ENCODE measurements at regions not wholly inside any gene's neighbourhood (a gene's known extent, or its start where the extent isn't known, plus 50 kb on each side); places are given as distances from the start of the nearest gene placed in this dataset.

GRCh38 chr2:217724471-217724870, 278.3 kb downstream of the TNS1 start:
- peaks cover 3% of the 10 kb centered on the region for H3K36me3 Mint-ChIP-seq (ENCODE audit: unreplicated experiment)
- no peak for DNase-seq
- peaks cover 2% of the 10 kb centered on the region for H3K27me3 Mint-ChIP-seq (ENCODE audit: unreplicated experiment)
- H3K4me3 Mint-ChIP-seq (ENCODE audit: unreplicated experiment), result no peak overlapping the region
- TF ChIP-seq CTCF (IDR thresholded peaks at IDR 0.05; ENCODE audit: partially characterized antibody, unreplicated experiment), result no peak
- no peaks in the 10 kb centered on the region for H3K9me3 Mint-ChIP-seq (ENCODE audit: unreplicated experiment)
- H3K27ac Mint-ChIP-seq (ENCODE audit: unreplicated experiment), result no peak overlapping the region
- no peaks in the 10 kb centered on the region for H3K4me1 Mint-ChIP-seq (ENCODE audit: low read depth, unreplicated experiment)

GRCh38 chr2:217723981-217724380, 278.8 kb downstream of the TNS1 start:
- peaks cover 2% of the 10 kb centered on the region for H3K27me3 Mint-ChIP-seq (ENCODE audit: unreplicated experiment)
- no peaks in the 10 kb centered on the region for H3K4me1 Mint-ChIP-seq (ENCODE audit: low read depth, unreplicated experiment)
- H3K36me3 Mint-ChIP-seq (ENCODE audit: unreplicated experiment), result peaks cover 3% of the 10 kb centered on the region
- DNase-seq, result no peak
- no peak for TF ChIP-seq CTCF (IDR thresholded peaks at IDR 0.05; ENCODE audit: partially characterized antibody, unreplicated experiment)
- no peak overlapping the region for H3K4me3 Mint-ChIP-seq (ENCODE audit: unreplicated experiment)
- no peaks in the 10 kb centered on the region for H3K9me3 Mint-ChIP-seq (ENCODE audit: unreplicated experiment)
- no peak overlapping the region for H3K27ac Mint-ChIP-seq (ENCODE audit: unreplicated experiment)

GRCh38 chr2:217722883-217723472, 279.8 kb downstream of the TNS1 start:
- peaks cover 3% of the 10 kb centered on the region for H3K36me3 Mint-ChIP-seq (ENCODE audit: unreplicated experiment)
- H3K4me1 Mint-ChIP-seq (ENCODE audit: low read depth, unreplicated experiment), result no peaks in the 10 kb centered on the region
- TF ChIP-seq CTCF (IDR thresholded peaks at IDR 0.05; ENCODE audit: partially characterized antibody, unreplicated experiment), result no peak
- peaks cover 4% of the 10 kb centered on the region for H3K27me3 Mint-ChIP-seq (ENCODE audit: unreplicated experiment)
- H3K4me3 Mint-ChIP-seq (ENCODE audit: unreplicated experiment), result no peak overlapping the region
- no peak overlapping the region for H3K27ac Mint-ChIP-seq (ENCODE audit: unreplicated experiment)
- DNase-seq, result no peak
- H3K9me3 Mint-ChIP-seq (ENCODE audit: unreplicated experiment), result peaks cover 2% of the 10 kb centered on the region

- no peak for DNase-seq
- Mint-ChIP-seq H3K9me3 (ENCODE audit: unreplicated experiment) (peaks cover 4% of the 10 kb centered on the region), H3K27me3 (ENCODE audit: unreplicated experiment) (peaks cover 2% of the 10 kb centered on the region), H3K4me1 (ENCODE audit: low read depth, unreplicated experiment) (no peaks in the 10 kb centered on the region), H3K27ac (ENCODE audit: unreplicated experiment) (no peak overlapping the region), H3K36me3 (ENCODE audit: unreplicated experiment) (no peaks in the 10 kb centered on the region), H3K4me3 (ENCODE audit: unreplicated experiment) (no peak overlapping the region)
- no peak for TF ChIP-seq CTCF (IDR thresholded peaks at IDR 0.05; ENCODE audit: partially characterized antibody, unreplicated experiment)
Measured at GRCh38 chr2:217717646-217718045, 285.1 kb downstream of the TNS1 start.

GRCh38 chr2:217715484-217715883, 287.3 kb downstream of the TNS1 start:
- no peak for DNase-seq
- Mint-ChIP-seq H3K27ac (ENCODE audit: unreplicated experiment) (no peak overlapping the region), H3K4me1 (ENCODE audit: low read depth, unreplicated experiment) (no peaks in the 10 kb centered on the region), H3K36me3 (ENCODE audit: unreplicated experiment) (no peaks in the 10 kb centered on the region), H3K9me3 (ENCODE audit: unreplicated experiment) (peaks cover 6% of the 10 kb centered on the region), H3K4me3 (ENCODE audit: unreplicated experiment) (no peak overlapping the region), H3K27me3 (ENCODE audit: unreplicated experiment) (peaks cover 2% of the 10 kb centered on the region)
- TF ChIP-seq CTCF (IDR thresholded peaks at IDR 0.05; ENCODE audit: partially characterized antibody, unreplicated experiment), result no peak

Data from glutamatergic neuron (in vitro differentiated cells).